HG03565 (cell line): ENCODE measurements at regions not wholly inside any gene's neighbourhood (a gene's known extent, or its start where the extent isn't known, plus 50 kb on each side); places are given as distances from the start of the nearest gene placed in this dataset.

Source experiments
- ATAC-seq: cut with Tn5 transposase; IDR thresholded peaks from one replicate; pipeline ENCODE4 v1.9.1; 2021; ENCODE audit warnings: mild to moderate bottlenecking, moderate library complexity; ENCODE audit not compliant: unreplicated experiment

DNA sequence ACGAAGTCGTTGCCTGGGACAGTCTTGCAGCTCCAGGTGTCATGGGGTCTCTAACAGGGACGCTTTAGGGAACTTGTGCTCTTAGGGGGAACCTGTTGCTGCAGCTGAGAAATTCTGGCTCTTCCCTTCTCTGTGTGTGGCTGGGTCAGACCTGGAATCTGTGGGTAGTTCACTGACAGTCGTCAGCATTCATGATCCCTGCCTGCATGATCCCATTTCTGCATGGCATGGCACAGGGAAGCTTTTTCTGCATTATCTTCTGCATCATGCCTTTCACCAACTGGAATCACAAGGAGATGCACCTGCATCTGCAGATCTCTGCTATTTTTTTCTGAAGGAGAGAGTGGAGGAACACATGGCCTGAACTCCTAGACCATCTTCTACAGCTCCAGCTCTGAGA is 85.6 kb downstream of the SOX9 start:
- no peak for ATAC-seq

- no peak for ATAC-seq
These were observed 88.0 kb downstream of the SOX9 start for GRCh38 chr17:72208832-72209231.

DNA sequence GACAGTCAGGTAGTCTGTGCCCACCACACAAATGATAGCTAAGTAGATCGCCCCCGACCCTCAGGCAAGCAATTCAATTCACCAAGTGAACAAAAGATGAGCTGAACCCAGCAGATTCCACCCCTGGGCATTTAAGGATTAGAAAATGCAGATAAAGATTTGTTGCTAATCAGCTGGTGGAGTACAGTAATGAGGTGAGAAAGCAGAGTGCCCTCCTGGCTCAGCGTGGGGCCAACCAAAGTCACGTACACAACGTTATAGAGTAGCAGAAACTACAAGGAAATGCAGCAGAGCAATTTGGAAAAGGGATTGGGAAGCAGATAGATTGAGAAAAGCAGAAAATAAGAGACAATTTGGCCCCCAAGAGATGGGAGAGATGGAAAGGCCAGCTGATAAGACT is 91.2 kb downstream of the SOX9 start:
- no peak for ATAC-seq

GRCh38 chr17:72215490-72215889 is 94.7 kb downstream of the SOX9 start:
- no peak for ATAC-seq

- no peak for ATAC-seq
These were observed 95.1 kb downstream of the SOX9 start for GRCh38 chr17:72215928-72216327.

GRCh38 chr17:72219137-72219823 is 98.5 kb downstream of the SOX9 start:
- ATAC-seq, result no peak

- no peak for ATAC-seq
These were observed 99.1 kb downstream of the SOX9 start for GRCh38 chr17:72219824-72220493.

DNA sequence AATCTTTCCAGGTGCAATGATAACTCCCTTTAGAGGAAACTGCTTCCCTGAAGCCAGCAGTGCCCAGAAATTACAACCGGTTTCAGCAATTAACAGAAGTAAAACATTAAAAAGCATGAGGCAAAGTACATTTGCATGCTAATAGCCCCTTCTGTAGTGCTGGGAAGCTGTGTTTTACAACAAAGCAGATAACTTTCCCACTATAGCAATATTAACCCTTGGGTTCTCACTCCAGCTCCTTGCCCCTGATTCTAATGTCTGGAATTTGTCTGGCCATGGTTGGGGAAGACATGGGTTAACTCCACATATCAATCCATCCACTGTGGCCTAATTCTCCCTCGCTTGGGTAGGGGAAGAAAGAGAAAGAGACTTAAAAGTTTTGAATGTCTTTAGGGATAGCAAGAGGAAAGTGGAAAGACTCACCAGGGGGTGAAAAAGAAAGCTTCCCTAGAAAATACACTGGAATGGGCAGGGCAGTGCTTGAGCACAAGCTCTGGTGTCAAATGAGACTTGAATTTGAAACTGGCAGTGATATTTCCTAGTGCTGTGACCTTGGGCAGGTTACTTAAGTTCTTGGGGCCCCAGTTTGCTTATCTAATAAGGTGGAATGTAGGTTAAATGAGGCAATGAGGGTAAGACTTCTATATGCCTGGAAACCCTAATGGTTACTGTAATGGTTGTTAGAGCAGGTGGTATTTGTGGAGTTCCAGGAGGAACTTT is 102.0 kb downstream of the SOX9 start:
- ATAC-seq, result no peak

- ATAC-seq, result no peak
These were observed 103.1 kb downstream of the SOX9 start for GRCh38 chr17:72223866-72224291.

- no peak for ATAC-seq
These were observed 105.5 kb downstream of the SOX9 start for GRCh38 chr17:72226322-72226721.

DNA sequence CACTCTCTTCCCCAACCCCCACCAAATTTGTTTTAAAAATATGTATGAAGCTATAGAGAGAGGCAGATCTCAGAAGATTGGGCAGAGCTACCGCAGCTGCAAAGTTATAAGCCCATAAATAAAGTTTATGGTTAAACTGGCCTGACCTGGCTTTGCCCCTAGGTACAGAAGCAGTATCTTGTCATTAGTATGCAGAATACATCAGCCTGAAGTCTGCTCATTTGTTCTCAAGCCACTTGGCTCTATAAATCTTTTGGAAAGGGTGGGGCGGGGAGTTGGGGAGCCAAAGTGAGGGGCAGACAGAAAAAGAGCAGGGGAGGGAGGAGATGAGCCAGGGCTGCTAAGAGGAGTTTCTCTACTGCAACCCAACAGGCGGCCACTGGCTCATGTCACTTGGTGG is 113.2 kb downstream of the SOX9 start:
- no peak for ATAC-seq

DNA sequence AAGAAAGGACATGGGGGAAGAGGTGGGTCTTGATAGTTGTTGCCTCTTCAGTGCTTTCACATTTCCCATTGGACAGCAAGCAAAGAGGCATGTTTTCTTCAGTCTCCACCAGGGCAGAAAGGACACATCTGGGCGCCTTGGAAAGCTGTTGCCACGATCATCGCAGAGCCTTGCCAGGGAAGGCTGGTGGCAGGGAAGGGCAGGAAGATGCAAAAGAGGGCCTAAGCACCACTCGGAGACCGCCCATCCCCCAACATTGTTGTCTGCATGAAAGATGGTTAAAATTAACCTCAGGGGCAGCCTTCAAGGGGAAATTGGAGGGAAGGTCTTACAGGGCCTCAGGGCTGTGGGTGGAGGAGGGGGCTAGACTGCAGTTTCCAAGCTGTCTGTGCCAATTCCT is 114.2 kb downstream of the SOX9 start:
- no peak for ATAC-seq

GRCh38 chr17:72236980-72237633 is 116.3 kb downstream of the SOX9 start:
- no peak for ATAC-seq

DNA sequence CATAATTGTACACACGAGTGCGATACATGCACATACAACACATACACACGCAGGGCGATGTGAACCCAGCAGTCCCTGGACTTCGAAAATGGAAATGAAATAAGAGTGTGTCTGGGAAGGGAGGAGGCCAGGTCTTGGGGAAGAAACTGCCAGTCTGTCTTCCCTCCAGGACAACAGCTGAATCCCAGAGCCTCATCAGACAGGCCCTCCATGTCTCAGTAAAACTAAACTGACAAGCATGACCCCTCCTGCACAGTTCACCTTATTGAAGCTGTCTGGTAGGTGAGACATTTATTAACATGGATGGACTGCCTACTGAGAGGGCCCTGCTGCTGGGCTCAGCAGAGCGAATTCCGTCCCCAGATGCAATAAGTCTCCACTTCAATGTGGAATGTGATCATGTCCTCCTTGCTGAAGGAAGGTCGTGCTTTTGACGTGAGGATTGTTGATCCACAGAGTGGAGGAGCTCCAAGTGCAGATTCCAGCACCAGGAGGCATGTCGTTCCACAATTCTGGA is 117.4 kb downstream of the SOX9 start:
- ATAC-seq, result no peak

DNA sequence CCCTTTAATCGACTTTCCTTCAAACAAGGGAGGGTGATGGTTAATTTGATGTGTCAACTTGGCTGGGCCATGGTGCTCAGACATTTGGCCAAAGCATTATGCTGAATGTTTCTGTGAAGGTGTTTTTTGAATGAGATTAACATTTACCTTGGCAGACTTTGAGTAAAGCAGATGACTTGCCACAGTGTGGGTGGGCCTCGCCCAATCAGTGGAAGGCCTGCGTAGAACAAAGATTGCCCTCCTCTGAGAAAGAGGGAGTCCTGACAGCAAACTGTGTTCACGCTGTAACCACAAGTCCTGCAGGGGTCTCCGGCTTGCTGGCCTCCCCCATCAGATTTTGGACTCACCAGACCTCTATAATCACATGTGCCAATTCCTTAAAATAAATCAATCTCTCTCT is 118.7 kb downstream of the SOX9 start:
- no peak for ATAC-seq

- ATAC-seq, result no peak
These were observed 119.5 kb downstream of the SOX9 start for GRCh38 chr17:72240333-72240732.

DNA sequence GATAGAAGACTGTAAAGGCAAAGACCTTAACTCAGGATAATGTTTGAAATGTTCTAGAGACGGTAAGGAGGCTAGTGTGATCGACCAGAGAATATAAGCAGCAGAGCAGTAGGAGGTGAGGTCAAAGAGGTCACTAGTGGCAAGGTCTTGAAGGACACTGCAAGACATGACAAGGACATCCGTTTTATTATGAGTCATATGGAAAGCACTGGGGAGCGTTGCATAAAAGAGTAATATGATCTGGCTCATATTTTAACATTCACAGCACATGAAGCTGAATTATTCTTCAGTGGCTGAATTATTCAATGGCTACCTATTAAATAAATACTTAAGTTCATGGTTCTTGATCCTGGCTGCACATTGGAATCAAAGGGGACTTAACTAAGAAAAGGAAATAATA is 123.7 kb downstream of the SOX9 start:
- no peak for ATAC-seq

DNA sequence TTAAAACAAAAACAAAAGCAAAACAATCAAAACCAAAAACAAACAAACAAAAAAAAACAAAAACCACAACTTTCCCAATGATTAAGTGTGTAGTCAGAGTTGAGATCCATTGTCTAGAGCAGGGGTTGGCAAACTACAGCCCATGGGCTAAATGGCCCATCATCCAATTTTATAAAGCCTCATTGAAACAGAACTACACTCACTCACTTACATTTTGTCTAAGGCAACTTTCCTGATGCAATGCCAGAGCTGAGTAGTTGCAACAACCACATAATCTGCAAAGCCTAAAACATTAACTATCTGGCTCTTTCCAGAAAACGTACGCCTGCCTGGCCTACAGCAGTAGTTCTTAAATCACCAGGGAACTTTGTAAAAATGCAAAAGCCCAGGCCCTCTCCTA is 124.1 kb downstream of the SOX9 start:
- ATAC-seq, result no peak

- ATAC-seq, result no peak
These were observed 128.6 kb downstream of the SOX9 start for GRCh38 chr17:72249441-72249840.

DNA sequence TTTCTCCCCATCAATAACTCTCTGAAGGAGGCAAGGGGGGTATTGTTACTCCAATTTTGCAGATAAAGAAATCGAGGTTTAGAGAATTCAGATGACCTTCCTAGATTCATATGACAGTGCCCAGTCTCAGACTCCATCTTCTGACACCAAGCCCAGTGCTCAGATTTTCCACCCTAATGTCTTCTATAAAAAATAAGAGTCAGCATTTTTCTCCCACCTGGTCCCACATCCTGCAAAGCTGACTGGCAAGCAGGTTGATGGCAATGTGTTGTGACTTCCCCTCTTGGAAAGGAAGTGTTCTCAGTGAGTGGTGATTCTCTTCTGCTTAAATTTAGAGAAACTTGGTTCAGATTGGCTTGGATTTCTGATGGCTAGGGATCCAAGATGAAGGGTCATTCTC is 129.4 kb downstream of the SOX9 start:
- ATAC-seq, result no peak

DNA sequence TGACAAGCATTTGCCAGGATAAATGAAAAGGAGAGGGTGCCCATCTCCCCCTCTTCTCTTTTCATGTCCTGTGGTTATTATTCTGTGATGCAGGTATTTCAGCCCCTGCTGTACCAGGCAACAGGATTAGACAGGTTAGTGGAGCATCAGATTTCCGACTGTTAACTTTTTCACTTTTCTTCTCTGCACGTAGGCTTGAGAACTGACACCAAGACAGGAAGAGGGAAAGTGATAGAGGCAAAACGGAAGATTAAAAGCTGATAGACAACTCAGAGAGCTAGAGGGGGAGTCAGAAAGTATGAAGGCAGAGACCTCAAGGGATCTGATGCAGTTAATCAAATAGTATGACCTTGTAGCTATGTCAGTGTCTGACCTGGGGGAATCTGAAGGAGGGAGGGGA is 132.8 kb downstream of the SOX9 start:
- no peak for ATAC-seq
